Caco-2 (cell line): ENCODE measurements at regions not wholly inside any gene's neighbourhood (a gene's known extent, or its start where the extent isn't known, plus 50 kb on each side); places are given as distances from the start of the nearest gene placed in this dataset.

Experiments
- BruUV-seq: library from RNA; stranded (reverse); fragments of 400-500 nt; replicated peaks from 2 replicates; lab custom pipeline; 2021; lab: Mats Ljungman, UMichigan
- CTCF ChIA-PET: fragments of 300-600 bp; sonication (Branson Sonifier 250); formaldehyde crosslinking; loops from one replicate; lab custom pipeline; 2022; ENCODE audit warnings: antibody characterized with exemption; lab: Charles Lee
- POLR2A ChIA-PET: fragments of 300-600 bp; sonication (Branson Sonifier 250); formaldehyde crosslinking; loops from one replicate; lab custom pipeline; 2022; ENCODE audit warnings: antibody characterized with exemption; lab: Charles Lee
- DNase-seq, 2 experiments: peaks; one replicate each; pipeline versions ENCODE4 v3.0.0 to v3.0.0-alpha.2; 2020 to 2022
- H3K27me3 ChIP-seq: replicated peaks from 2 replicates; pipeline ENCODE4 v1.6.0; 2011; ENCODE audit warnings: low read length; ENCODE audit not compliant: control insufficient read depth, insufficient read depth
- H3K36me3 ChIP-seq: 2 replicates; pipeline ENCODE4 v1.5.1; 2011; ENCODE audit warnings: low read length; ENCODE audit not compliant: control insufficient read depth, insufficient read depth
- H3K4me1 ChIP-seq: fragments of 250-450 bp; sonication (Bioruptor Pico); 2 replicates; pipeline ENCODE4 v1.5.1; 2020; ENCODE audit warnings: mild to moderate bottlenecking
- H3K4me3 ChIP-seq: 2 replicates; pipeline ENCODE4 v1.5.1; 2011; ENCODE audit warnings: low read depth, mild to moderate bottlenecking, control low read depth, low read length
- H3K9me3 ChIP-seq: fragments of 250-450 bp; sonication (Bioruptor Pico); 2 replicates; pipeline ENCODE4 v1.5.1; 2020; ENCODE audit warnings: mild to moderate bottlenecking, moderate library complexity
- H3K27ac Mint-ChIP-seq: one replicate; pipeline ENCODE4 v1.8.0; 2022; ENCODE audit warnings: mixed read lengths; ENCODE audit not compliant: unreplicated experiment
- H3K27me3 Mint-ChIP-seq: one replicate; pipeline ENCODE4 v1.8.0; 2022; ENCODE audit warnings: mixed read lengths; ENCODE audit not compliant: insufficient read depth, unreplicated experiment
- H3K36me3 Mint-ChIP-seq: one replicate; pipeline ENCODE4 v1.8.0; 2022; ENCODE audit warnings: mild to moderate bottlenecking, mixed read lengths; ENCODE audit not compliant: insufficient read depth, unreplicated experiment
- H3K4me1 Mint-ChIP-seq: one replicate; pipeline ENCODE4 v1.8.0; 2022; ENCODE audit warnings: low read depth, mixed read lengths; ENCODE audit not compliant: unreplicated experiment
- H3K4me3 Mint-ChIP-seq: one replicate; pipeline ENCODE4 v1.8.0; 2022; ENCODE audit warnings: mild to moderate bottlenecking, moderate library complexity, mixed read lengths; ENCODE audit not compliant: unreplicated experiment
- H3K9me3 Mint-ChIP-seq: one replicate; pipeline ENCODE4 v1.8.0; 2022; ENCODE audit warnings: mixed read lengths; ENCODE audit not compliant: unreplicated experiment
- CTCF ChIP-seq, 2 experiments: fragments of 200-600 bp in 1 of 2; IDR thresholded peaks; 1 replicate in 1 of 2; 2 replicates in 1 of 2; pipeline versions ENCODE4 v1.5.1 to v1.8.0; 2011 to 2022; ENCODE audit warnings: antibody characterized with exemption in 1 of 2, control low read depth in 1 of 2, inconsistent platforms in 1 of 2, low read depth in 1 of 2, low read length in 1 of 2, mild to moderate bottlenecking in 1 of 2, moderate library complexity in 1 of 2; ENCODE audit not compliant: insufficient read depth in 1 of 2, severe bottlenecking in 1 of 2, unreplicated experiment in 1 of 2
- intact Hi-C: fragments of 100-400 bp; cut with micrococcal nuclease; formaldehyde crosslinking; loops from one replicate; pipeline ENCODE4 v1.10.0; 2022; ENCODE audit not compliant: unreplicated experiment

GRCh38 chr14:101435546-101435945 lies 125.7 kb upstream of the DIO3 start:
- POLR2A ChIA-PET, result no interaction called here
- H3K27me3 ChIP-seq, result no peaks in the 10 kb centered on the region
- H3K36me3 ChIP-seq, result no peaks in the 10 kb centered on the region
- no peaks in the 10 kb centered on the region for H3K9me3 ChIP-seq
- Mint-ChIP-seq H3K4me3 (no peak overlapping the region), H3K27me3 (no peaks in the 10 kb centered on the region), H3K27ac (no peak overlapping the region), H3K4me1 (no peaks in the 10 kb centered on the region), H3K36me3 (no peaks in the 10 kb centered on the region), H3K9me3 (no peaks in the 10 kb centered on the region)
- no peak for DNase-seq
- TF ChIP-seq CTCF (IDR thresholded peaks at IDR 0.05; ENCODE audit: insufficient read depth in 1 of 2, low read depth in 1 of 2, low read length in 1 of 2, severe bottlenecking in 1 of 2, unreplicated experiment in 1 of 2), result no peak
- CTCF ChIA-PET, result no interaction called here
- no peak overlapping the region for H3K4me3 ChIP-seq
- no TSS peak for BruUV-seq
- H3K4me1 ChIP-seq, result peaks cover 3% of the 10 kb centered on the region; the same call in 1 of the 2 replicates
- intact Hi-C loops, result no loop called here

- CTCF ChIA-PET, result no interaction called here
- no peak for DNase-seq
- no peak overlapping the region for H3K4me3 Mint-ChIP-seq
- POLR2A ChIA-PET, result no interaction called here
- Histone ChIP-seq H3K4me1 (peaks cover 7% of the 10 kb centered on the region; the same call in 1 of the 2 replicates), H3K36me3 (no peaks in the 10 kb centered on the region), H3K27me3 (no peaks in the 10 kb centered on the region), H3K9me3 (no peaks in the 10 kb centered on the region), H3K4me3 (no peak overlapping the region)
- no peaks in the 10 kb centered on the region for H3K27me3 Mint-ChIP-seq
- intact Hi-C loops, result no loop called here
- H3K4me1 Mint-ChIP-seq, result no peaks in the 10 kb centered on the region
- no peak overlapping the region for H3K27ac Mint-ChIP-seq
- BruUV-seq, result no TSS peak
- no peak for TF ChIP-seq CTCF (IDR thresholded peaks at IDR 0.05; ENCODE audit: insufficient read depth in 1 of 2, low read depth in 1 of 2, low read length in 1 of 2, severe bottlenecking in 1 of 2, unreplicated experiment in 1 of 2)
- H3K36me3 Mint-ChIP-seq, result no peaks in the 10 kb centered on the region
- no peaks in the 10 kb centered on the region for H3K9me3 Mint-ChIP-seq
These were observed 122.3 kb upstream of the DIO3 start for GRCh38 chr14:101439023-101439422.

GRCh38 chr14:101440496-101440895 lies 120.8 kb upstream of the DIO3 start:
- Histone ChIP-seq H3K27me3 (no peaks in the 10 kb centered on the region), H3K9me3 (no peaks in the 10 kb centered on the region), H3K36me3 (no peaks in the 10 kb centered on the region), H3K4me3 (no peak overlapping the region), H3K4me1 (peaks cover 7% of the 10 kb centered on the region; the same call in 1 of the 2 replicates)
- intact Hi-C loops, result no loop called here
- Mint-ChIP-seq H3K27me3 (no peaks in the 10 kb centered on the region), H3K9me3 (peaks cover 7% of the 10 kb centered on the region), H3K36me3 (no peaks in the 10 kb centered on the region), H3K4me1 (no peaks in the 10 kb centered on the region), H3K27ac (no peak overlapping the region), H3K4me3 (no peak overlapping the region)
- no TSS peak for BruUV-seq
- CTCF ChIA-PET, result no interaction called here
- POLR2A ChIA-PET, result no interaction called here
- no peak for DNase-seq
- TF ChIP-seq CTCF (IDR thresholded peaks at IDR 0.05; ENCODE audit: insufficient read depth in 1 of 2, low read depth in 1 of 2, low read length in 1 of 2, severe bottlenecking in 1 of 2, unreplicated experiment in 1 of 2), result no peak
